Heart left ventricle (tissue), 16 donors: ENCODE measurements at regions not wholly inside any gene's neighbourhood (a gene's known extent, or its start where the extent isn't known, plus 50 kb on each side); places are given as distances from the start of the nearest gene placed in this dataset.

Source experiments
- ATAC-seq, 4 donors: fragments of 200-7000 bp; cut with Tn5 transposase; one replicate each; pipeline ENCODE4 v1.9.1; 2020 to 2022; ENCODE audit warnings: moderate library complexity in 4 of 4, mild to moderate bottlenecking in 3 of 4, moderate number of reproducible peaks in 1 of 4
- DNase-seq, 5 donors: peaks; one replicate each; pipeline ENCODE4 v3.0.0-alpha.2; 2020
- H3K27ac ChIP-seq, 12 donors: fragments of 200-600 bp; sonication (generic) in 4 of 12; one replicate each; pipeline versions ENCODE4 v1.5.0 to v1.8.0; 2016 to 2022; ENCODE audit warnings: mild to moderate bottlenecking in 2 of 12
- H3K27me3 ChIP-seq, 9 donors: fragments of 200-600 bp; sonication (generic) in 2 of 9; one replicate each; pipeline versions ENCODE4 v1.5.1 to v1.8.0; 2016 to 2022; ENCODE audit warnings: mild to moderate bottlenecking in 3 of 9
- H3K36me3 ChIP-seq, 9 donors: fragments of 200-600 bp; sonication (generic) in 2 of 9; one replicate each; pipeline versions ENCODE4 v1.5.0 to v1.8.0; 2018 to 2022; ENCODE audit warnings: mild to moderate bottlenecking in 2 of 9
- H3K4me1 ChIP-seq, 12 donors: fragments of 200-600 bp; sonication (generic) in 4 of 12; one replicate each; pipeline versions ENCODE4 v1.5.0 to v1.8.0; 2016 to 2022; ENCODE audit warnings: mild to moderate bottlenecking in 3 of 12
- H3K4me3 ChIP-seq, 12 donors: fragments of 200-600 bp; sonication (generic) in 4 of 12; one replicate each; pipeline versions ENCODE4 v1.5.0 to v1.8.0; 2017 to 2022; ENCODE audit warnings: mild to moderate bottlenecking in 9 of 12, moderate library complexity in 4 of 12
- H3K9me3 ChIP-seq, 12 donors: fragments of 200-600 bp; sonication (generic) in 4 of 12; one replicate each; pipeline versions ENCODE4 v1.5.0 to v1.8.0; 2016 to 2022; ENCODE audit warnings: mild to moderate bottlenecking in 1 of 12
- POLR2A ChIP-seq, 2 donors: fragments of 450-650 bp; IDR thresholded peaks; one replicate each; pipeline ENCODE4 v1.6.1; 2017; ENCODE audit warnings: antibody characterized with exemption in 2 of 2, mild to moderate bottlenecking in 2 of 2, moderate library complexity in 2 of 2
- WGBS, 4 donors: extraction: QIAGEN DNeasy Blood & Tissue Kit in 2 of 4; methylation state at CpG; one replicate each; pipeline versions ENCODE4 v1.1.5 to v1.1.7; 2013 to 2018; 5-methylcytosine and 5-hydroxymethylcytosine counted together
- intact Hi-C, 10 donors: fragments of 100-400 bp; cut with DNase I; formaldehyde crosslinking; loops; one replicate each; pipeline versions ENCODE4 v1.11.1 to v1.14.2; 2022
- TF ChIP-seq, protein P1 (sequence below), 12 donors: fragments of 200-600 bp; sonication (generic) in 4 of 12; IDR thresholded peaks; one replicate each; pipeline versions ENCODE4 v1.5.0 to v1.8.0; 2018 to 2022; ENCODE audit warnings: antibody characterized with exemption in 12 of 12, mild to moderate bottlenecking in 5 of 12
- donor health status: ischemic (EF 13 %, LVEDD 7.1; RV severe dilation, severe dysfunction).
- donor health status: healthy with polysubstance abuse.
- donor health status: DM: no; HTN: yes; CAD: no.
- donor health status: DM: no; HTN: no; CAD: no.
- donor health status: ischemic (EF 25% LVEDD 6.9; RV normal size, moderate dysfunction).
- donor health status: ischemic (EF 25% LVEDD 5.7; RV mildly dilated, moderate dysfunction).
- donor health status: healthy.
- donor health status: DM: yes; HTN: yes; CAD: no.
- donor health status: ischemic (EF 35%, LVEDD 5.7; RV mildly dilated, moderate dysfunction).
- donor health status: nonischemic (EF 11% LVEDD 7.7; RV severe dilation, severe dysfunction).
- donor health status: DM: yes; HTN: yes; CAD: no.
- donor health status: PGD.
- donor health status: ischemic (EF 29% LVEDD 5.4; RV normal size, mild dysfunction).
- donor health status: nonischemic (EF 23%, LVEDD 6.1; RV moderate dilation, normal function).

DNA sequence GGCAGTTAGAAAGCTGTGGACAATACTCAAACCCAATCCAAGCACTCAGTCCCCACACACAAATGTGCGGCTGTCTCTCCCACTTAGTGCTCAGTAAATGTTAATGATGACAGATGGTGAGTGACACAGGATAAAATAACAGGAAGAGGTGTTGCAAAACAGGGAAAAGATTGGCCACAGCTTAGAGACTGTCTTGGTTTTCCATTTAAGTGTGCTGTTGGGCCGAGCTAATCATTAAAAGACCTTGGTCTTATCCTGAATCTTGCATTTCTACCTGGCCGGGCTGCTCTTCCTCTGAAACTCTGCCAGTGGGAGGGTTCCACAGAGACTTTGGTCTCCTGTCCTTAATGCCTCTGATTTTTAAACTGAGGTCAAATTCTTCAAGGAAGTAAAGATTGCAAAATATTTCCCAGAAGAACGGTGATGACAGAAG lies 113.1 kb upstream of the RNF32 start:
- no peak for ATAC-seq
- TF ChIP-seq POLR2A (IDR thresholded peaks at IDR 0.05) = no peak
- TF ChIP-seq, protein P1, sequence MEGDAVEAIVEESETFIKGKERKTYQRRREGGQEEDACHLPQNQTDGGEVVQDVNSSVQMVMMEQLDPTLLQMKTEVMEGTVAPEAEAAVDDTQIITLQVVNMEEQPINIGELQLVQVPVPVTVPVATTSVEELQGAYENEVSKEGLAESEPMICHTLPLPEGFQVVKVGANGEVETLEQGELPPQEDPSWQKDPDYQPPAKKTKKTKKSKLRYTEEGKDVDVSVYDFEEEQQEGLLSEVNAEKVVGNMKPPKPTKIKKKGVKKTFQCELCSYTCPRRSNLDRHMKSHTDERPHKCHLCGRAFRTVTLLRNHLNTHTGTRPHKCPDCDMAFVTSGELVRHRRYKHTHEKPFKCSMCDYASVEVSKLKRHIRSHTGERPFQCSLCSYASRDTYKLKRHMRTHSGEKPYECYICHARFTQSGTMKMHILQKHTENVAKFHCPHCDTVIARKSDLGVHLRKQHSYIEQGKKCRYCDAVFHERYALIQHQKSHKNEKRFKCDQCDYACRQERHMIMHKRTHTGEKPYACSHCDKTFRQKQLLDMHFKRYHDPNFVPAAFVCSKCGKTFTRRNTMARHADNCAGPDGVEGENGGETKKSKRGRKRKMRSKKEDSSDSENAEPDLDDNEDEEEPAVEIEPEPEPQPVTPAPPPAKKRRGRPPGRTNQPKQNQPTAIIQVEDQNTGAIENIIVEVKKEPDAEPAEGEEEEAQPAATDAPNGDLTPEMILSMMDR (IDR thresholded peaks at IDR 0.05) = no peak

DNA sequence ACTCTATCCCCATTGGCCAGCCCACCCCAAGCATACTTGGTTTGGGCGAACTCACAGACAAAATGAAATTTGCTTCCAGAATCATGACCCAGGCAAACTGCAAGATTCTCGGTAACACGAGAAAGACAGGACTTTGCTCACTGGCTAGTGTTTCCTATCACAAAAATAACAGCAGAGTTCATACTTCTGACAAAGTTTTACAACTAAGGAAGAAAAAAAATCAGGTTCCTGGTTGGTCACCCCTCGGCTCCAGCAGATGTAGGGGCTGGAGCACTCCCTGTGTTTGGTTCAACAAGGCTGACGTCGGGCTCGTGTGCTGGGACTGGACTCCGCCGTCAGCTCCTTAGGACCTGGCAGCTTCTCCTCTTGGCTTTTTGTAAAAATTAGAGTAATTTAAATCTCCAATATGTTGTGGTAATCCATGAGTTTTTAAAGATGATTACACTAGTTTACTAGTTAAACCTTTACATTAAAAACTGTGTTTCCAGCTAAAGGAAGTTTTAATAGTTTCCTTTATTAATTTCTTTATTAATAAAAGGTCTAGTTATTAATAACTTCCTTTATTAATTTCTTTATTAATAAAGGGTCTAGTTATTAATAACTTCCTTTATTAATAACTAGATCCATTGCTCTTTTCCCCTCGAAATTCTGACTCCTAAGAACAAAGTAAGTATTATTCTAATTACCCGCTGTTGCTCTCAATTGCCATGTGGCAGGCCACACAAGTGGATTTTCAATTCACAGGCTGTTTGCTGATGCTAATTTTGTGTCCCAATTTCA lies 115.6 kb upstream of the RNF32 start:
- no peaks in the 10 kb centered on the region for H3K27me3 ChIP-seq
- no peak for ATAC-seq
- H3K4me1 ChIP-seq = no peaks in the 10 kb centered on the region
- no peaks in the 10 kb centered on the region for H3K36me3 ChIP-seq
- WGBS, 4 donors = 69 to 80% (median 77%) methylated on average over 11 of the region's 11 CpGs
- H3K27ac ChIP-seq = no peak overlapping the region
- intact Hi-C loops = no loop called here
- no peaks in the 10 kb centered on the region for H3K9me3 ChIP-seq
- H3K4me3 ChIP-seq = no peak overlapping the region
- TF ChIP-seq, protein P1 (IDR thresholded peaks at IDR 0.05) = no peak
- TF ChIP-seq POLR2A (IDR thresholded peaks at IDR 0.05) = no peak
- no peak for DNase-seq

More for the DNA sequence above, 113.1 kb upstream of the RNF32 start:
- 37 to 58% (median 48%) methylated on average over 4 of the region's 4 CpGs for WGBS, 4 donors
- intact Hi-C loops = no loop called here
- Histone ChIP-seq H3K4me3 (no peak overlapping the region), H3K27me3 (no peaks in the 10 kb centered on the region), H3K36me3 (no peaks in the 10 kb centered on the region), H3K9me3 (no peaks in the 10 kb centered on the region), H3K27ac (no peak overlapping the region), H3K4me1 (no peaks in the 10 kb centered on the region)
- DNase-seq = no peak

DNA sequence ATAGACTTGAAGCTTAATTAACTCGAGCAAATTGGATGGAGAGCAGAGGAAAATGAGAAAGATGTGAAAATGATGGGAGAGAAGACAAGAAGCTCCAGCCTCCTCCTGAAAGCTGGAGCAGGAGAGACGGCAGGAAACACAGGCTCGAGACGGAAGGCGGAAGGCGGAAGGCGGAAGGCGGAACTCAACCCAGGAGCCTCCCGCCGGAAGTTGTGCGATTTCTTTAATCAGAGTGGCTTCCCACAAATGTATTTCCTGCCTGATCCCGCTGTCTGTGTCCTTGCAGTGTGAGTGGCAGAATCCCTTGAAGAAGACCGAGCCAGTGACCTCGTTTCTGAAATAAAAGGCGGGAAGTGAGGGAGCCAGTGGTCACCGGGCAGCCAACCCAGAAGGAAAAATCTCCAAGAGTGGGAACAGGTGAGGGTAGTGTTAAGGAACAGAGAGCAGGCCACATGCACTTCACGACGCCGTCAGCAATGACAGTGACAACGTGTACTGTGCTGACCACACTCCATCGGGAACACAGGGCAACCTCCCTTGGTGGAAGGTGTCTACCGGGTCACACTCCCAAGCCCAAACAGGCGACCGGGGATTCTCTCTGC lies 117.0 kb upstream of the RNF32 start:
- Histone ChIP-seq H3K9me3 (no peaks in the 10 kb centered on the region), H3K36me3 (no peaks in the 10 kb centered on the region), H3K27me3 (no peaks in the 10 kb centered on the region), H3K4me3 (no peak overlapping the region), H3K4me1 (no peaks in the 10 kb centered on the region), H3K27ac (no peak overlapping the region)
- WGBS, 4 donors = 68 to 78% (median 76%) methylated on average over 22 to 24 of the region's 24 CpGs
- TF ChIP-seq, protein P1 (IDR thresholded peaks at IDR 0.05) = no peak
- no peak for TF ChIP-seq POLR2A (IDR thresholded peaks at IDR 0.05)
- ATAC-seq (no peak), DNase-seq (no peak)
- intact Hi-C loops = no loop called here

GRCh38 chr7:156522801-156523200 lies 117.8 kb upstream of the RNF32 start:
- no peaks in the 10 kb centered on the region for H3K36me3 ChIP-seq
- WGBS, 4 donors = 92 to 96% (median 93%) methylated on average over 16 to 17 of the region's 17 CpGs
- no peak overlapping the region for H3K27ac ChIP-seq
- DNase-seq (no peak), ATAC-seq (no peak)
- no peaks in the 10 kb centered on the region for H3K9me3 ChIP-seq
- H3K4me3 ChIP-seq = no peak overlapping the region
- no peaks in the 10 kb centered on the region for H3K27me3 ChIP-seq
- no peaks in the 10 kb centered on the region for H3K4me1 ChIP-seq
- intact Hi-C loops = no loop called here
- TF ChIP-seq, protein P1 (IDR thresholded peaks at IDR 0.05) = no peak
- no peak for TF ChIP-seq POLR2A (IDR thresholded peaks at IDR 0.05)
